Chondrocyte (in vitro differentiated cells): ENCODE measurements at regions not wholly inside any gene's neighbourhood (a gene's known extent, or its start where the extent isn't known, plus 50 kb on each side); places are given as distances from the start of the nearest gene placed in this dataset.

ENCODE experiments used
- DNase-seq: peaks from one replicate; pipeline ENCODE4 v3.0.0; 2021; ENCODE audit warnings: mixed read lengths, low spot score
- H3K27ac Mint-ChIP-seq: one replicate; pipeline ENCODE4 v1.8.0; 2021; ENCODE audit warnings: mild to moderate bottlenecking, moderate library complexity, mixed read lengths; ENCODE audit not compliant: unreplicated experiment
- H3K27me3 Mint-ChIP-seq: 2 replicates; pipeline ENCODE4 v1.8.0; 2021; ENCODE audit warnings: low read depth, mixed read lengths
- H3K36me3 Mint-ChIP-seq: 2 replicates; pipeline ENCODE4 v1.8.0; 2021; ENCODE audit warnings: low read depth, mixed read lengths
- H3K4me1 Mint-ChIP-seq: 2 replicates; pipeline ENCODE4 v1.8.0; 2021; ENCODE audit warnings: low read depth, mild to moderate bottlenecking, mixed read lengths
- H3K4me3 Mint-ChIP-seq: one replicate; pipeline ENCODE4 v1.8.0; 2021; ENCODE audit warnings: mild to moderate bottlenecking, moderate library complexity, mixed read lengths; ENCODE audit not compliant: unreplicated experiment
- H3K9me3 Mint-ChIP-seq: 2 replicates; pipeline ENCODE4 v1.8.0; 2021; ENCODE audit warnings: low read depth, mixed read lengths
- TF ChIP-seq, protein P1 (sequence below): fragments of 200-600 bp; sonication (generic); IDR thresholded peaks from 2 replicates; pipeline ENCODE4 v1.5.0; 2021; ENCODE audit warnings: antibody characterized with exemption, mild to moderate bottlenecking, moderate library complexity

DNA sequence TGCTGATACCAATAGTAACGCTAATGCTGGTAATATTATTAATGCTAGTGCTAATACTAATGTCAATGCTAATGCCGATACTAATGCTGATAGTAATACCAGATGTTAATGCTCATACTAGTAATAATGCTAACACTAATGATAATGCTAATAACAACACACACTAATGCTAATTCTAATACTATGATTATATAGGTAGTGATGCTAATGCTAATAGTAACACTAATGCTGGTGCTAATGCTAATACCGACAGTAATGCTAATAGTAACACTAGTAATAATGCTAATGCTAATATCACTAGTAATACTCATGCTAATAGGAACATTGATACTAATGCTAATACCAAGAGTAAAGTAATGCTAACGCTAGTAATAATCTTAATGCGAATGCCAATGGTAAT lies 406.4 kb upstream of the RNF32 start:
- peaks cover 3% of the 10 kb centered on the region for H3K9me3 Mint-ChIP-seq
- no peaks in the 10 kb centered on the region for H3K36me3 Mint-ChIP-seq
- no peak overlapping the region for H3K27ac Mint-ChIP-seq
- H3K27me3 Mint-ChIP-seq, result no peaks in the 10 kb centered on the region
- DNase-seq, result no peak
- no peak overlapping the region for H3K4me3 Mint-ChIP-seq
- no peaks in the 10 kb centered on the region for H3K4me1 Mint-ChIP-seq
- TF ChIP-seq, protein P1, sequence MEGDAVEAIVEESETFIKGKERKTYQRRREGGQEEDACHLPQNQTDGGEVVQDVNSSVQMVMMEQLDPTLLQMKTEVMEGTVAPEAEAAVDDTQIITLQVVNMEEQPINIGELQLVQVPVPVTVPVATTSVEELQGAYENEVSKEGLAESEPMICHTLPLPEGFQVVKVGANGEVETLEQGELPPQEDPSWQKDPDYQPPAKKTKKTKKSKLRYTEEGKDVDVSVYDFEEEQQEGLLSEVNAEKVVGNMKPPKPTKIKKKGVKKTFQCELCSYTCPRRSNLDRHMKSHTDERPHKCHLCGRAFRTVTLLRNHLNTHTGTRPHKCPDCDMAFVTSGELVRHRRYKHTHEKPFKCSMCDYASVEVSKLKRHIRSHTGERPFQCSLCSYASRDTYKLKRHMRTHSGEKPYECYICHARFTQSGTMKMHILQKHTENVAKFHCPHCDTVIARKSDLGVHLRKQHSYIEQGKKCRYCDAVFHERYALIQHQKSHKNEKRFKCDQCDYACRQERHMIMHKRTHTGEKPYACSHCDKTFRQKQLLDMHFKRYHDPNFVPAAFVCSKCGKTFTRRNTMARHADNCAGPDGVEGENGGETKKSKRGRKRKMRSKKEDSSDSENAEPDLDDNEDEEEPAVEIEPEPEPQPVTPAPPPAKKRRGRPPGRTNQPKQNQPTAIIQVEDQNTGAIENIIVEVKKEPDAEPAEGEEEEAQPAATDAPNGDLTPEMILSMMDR, result no peak

DNA sequence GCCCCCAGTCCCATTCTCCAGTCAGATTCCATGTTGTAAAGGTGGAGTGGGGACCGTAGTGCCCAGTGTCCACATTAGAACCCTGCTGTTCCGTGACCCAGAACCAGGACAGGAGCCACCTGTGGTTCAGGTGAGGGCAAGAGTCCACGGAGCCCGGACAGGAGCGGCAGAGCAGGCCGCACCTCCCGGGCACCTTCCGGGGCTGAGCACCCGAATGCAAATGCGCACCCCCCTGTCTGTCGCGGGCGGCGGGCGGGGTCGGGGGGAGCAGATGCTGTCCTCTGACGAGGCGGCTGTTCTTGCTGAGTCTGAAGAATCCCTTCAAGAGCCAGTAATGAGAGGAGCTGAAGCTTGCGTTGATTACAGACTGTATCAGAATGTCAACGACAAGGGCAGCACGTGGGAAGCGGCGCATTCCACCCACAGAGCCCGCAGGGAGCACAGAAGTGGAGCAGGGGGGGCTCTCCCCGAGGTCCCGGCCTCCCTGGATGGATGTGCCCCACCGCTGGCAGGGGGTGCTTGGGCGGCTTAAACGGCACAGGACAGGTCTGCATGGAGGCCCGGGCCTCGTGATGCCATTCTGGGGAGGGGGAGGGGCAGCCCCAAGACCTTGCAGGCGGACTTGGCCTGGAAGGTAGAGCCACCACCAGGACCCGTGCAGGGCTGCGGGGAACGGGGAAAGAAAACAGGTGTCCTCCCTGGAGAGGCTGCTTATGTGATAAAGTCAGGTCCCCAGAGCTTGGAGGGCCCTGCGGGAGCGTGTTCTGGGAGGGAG lies 407.5 kb upstream of the RNF32 start:
- H3K27ac Mint-ChIP-seq, result no peak overlapping the region
- H3K4me3 Mint-ChIP-seq, result no peak overlapping the region
- DNase-seq, result no peak
- H3K4me1 Mint-ChIP-seq, result no peaks in the 10 kb centered on the region
- peaks cover 3% of the 10 kb centered on the region for H3K9me3 Mint-ChIP-seq
- no peaks in the 10 kb centered on the region for H3K36me3 Mint-ChIP-seq
- TF ChIP-seq, protein P1, result no peak
- H3K27me3 Mint-ChIP-seq, result no peaks in the 10 kb centered on the region

DNA sequence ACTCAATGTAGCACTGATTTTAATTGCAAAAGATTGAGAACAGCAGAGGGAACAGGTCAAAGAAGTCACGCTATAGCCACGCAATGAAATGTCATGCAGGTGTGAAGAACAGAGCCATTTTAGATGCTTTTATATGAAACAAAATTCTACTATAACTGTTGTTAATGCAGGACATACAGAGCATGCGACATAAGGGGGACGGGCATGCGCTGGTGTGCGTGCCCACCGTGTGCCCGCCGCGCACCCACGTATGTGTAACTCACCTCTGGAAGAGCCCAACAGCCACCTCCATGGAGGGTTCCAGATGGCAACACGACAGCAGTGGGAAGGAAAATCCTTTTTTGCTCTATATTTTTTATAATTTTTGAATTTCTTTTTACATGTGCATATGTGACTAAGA lies 410.0 kb upstream of the RNF32 start:
- TF ChIP-seq, protein P1, result no peak
- Mint-ChIP-seq H3K4me3 (no peak overlapping the region), H3K27me3 (no peaks in the 10 kb centered on the region), H3K27ac (no peak overlapping the region), H3K9me3 (peaks cover 10% of the 10 kb centered on the region), H3K36me3 (no peaks in the 10 kb centered on the region), H3K4me1 (no peaks in the 10 kb centered on the region)
- DNase-seq, result no peak

DNA sequence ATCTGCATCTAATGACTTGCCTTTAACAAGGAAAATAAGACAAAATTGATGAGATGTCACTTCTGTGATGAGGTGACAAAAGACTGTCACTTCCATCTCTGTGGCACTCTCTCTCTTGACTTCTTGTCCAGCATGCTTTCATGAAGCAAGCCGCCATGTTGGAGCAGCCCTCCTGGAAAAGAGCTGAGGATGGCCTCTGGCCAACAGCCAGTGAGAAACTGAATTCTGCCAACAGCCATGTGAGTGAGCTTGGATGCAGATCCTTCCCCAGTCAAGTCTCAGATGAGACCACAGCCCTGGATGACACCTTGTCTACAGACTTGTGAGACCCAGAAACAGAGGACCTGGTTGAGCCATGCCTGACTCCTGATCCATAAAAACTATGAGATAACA lies 412.6 kb upstream of the SHH start:
- H3K9me3 Mint-ChIP-seq, result peaks cover 10% of the 10 kb centered on the region
- H3K27ac Mint-ChIP-seq, result no peak overlapping the region
- TF ChIP-seq, protein P1, result no peak
- no peak overlapping the region for H3K4me3 Mint-ChIP-seq
- H3K27me3 Mint-ChIP-seq, result no peaks in the 10 kb centered on the region
- no peak for DNase-seq
- no peaks in the 10 kb centered on the region for H3K4me1 Mint-ChIP-seq
- no peaks in the 10 kb centered on the region for H3K36me3 Mint-ChIP-seq

DNA sequence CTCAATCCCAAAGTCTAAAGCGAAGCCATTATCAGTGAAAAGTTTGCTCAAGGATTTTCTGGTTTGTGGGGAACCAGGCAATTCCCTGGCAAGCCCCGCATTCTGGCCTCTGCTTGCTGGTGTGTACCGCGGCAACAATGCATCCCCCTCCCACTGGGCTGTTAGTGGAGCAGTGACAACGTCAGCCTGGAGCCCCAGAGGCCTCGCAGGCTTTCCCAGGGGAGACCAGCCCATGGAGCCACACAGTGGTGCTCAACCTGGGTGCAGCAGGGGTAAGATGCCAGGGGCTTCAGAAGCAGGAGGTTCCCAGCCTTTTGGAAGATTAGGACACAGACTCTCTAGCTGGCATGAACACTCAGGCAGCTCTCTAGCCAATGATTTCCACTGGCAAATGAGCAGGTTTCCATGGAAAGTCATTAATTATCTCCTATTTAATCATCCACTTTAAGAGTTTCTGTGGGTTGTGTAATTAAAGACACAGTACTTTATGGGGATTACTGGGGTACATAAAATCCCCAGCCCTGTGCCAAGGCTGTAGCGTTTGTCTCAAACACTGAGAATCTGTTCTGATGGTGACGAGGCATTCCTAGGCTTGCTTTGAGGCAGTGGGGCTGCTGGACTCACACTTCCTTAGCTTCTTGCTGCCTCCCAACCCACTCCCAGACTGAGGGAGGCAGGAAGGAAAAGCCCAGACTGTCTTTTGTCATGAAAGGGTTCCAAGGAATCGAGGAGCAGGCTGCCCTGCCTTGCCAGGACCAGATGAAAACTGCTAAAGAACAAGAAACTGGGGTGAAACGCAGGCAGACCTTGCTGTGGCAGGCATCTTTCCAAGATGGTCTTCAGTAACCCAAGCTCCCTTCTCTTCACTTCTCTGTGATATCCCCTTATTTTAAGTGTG lies 411.9 kb upstream of the SHH start:
- no peaks in the 10 kb centered on the region for H3K36me3 Mint-ChIP-seq
- H3K4me1 Mint-ChIP-seq, result no peaks in the 10 kb centered on the region
- no peak overlapping the region for H3K4me3 Mint-ChIP-seq
- DNase-seq, result no peak
- H3K9me3 Mint-ChIP-seq, result peaks cover 10% of the 10 kb centered on the region
- no peak overlapping the region for H3K27ac Mint-ChIP-seq
- TF ChIP-seq, protein P1, result no peak
- H3K27me3 Mint-ChIP-seq, result no peaks in the 10 kb centered on the region
